ENCODE measurements at regions not wholly inside any gene's neighbourhood (a gene's known extent, or its start where the extent isn't known, plus 50 kb on each side); places are given as distances from the start of the nearest gene placed in this dataset.
A peak's percentile ranks its signal among the peaks of the same experiment; 100 is the strongest.

GRCh38 chr4:97498875-97499274 is 644.4 kb downstream of the STPG2 start:
- TF ChIP-seq CTCF (IDR thresholded peaks at IDR 0.05; ENCODE audit: insufficient read depth, low read depth, low read length, missing control alignments) = no peak
- no peak overlapping the region for H3K4me3 ChIP-seq (ENCODE audit: low read length)
- peak; percentile 99 for DNase-seq (ENCODE audit: low read depth)

- DNase-seq (ENCODE audit: low read depth) = no peak
- no peak overlapping the region for H3K4me3 ChIP-seq (ENCODE audit: low read length)
- TF ChIP-seq CTCF (IDR thresholded peaks at IDR 0.05; ENCODE audit: insufficient read depth, low read depth, low read length, missing control alignments) = no peak
Observed at GRCh38 chr4:97500423-97500822, 642.9 kb downstream of the STPG2 start.

- DNase-seq (ENCODE audit: low read depth) = no peak
- no peak overlapping the region for H3K4me3 ChIP-seq (ENCODE audit: low read length)
- no peak for TF ChIP-seq CTCF (IDR thresholded peaks at IDR 0.05; ENCODE audit: insufficient read depth, low read depth, low read length, missing control alignments)
Observed at GRCh38 chr4:97504713-97505112, 638.6 kb downstream of the STPG2 start.

GRCh38 chr4:97507587-97508245 is 635.6 kb downstream of the STPG2 start:
- TF ChIP-seq CTCF (IDR thresholded peaks at IDR 0.05; ENCODE audit: insufficient read depth, low read depth, low read length, missing control alignments) = no peak
- no peak overlapping the region for H3K4me3 ChIP-seq (ENCODE audit: low read length)
- peak; percentile 59 for DNase-seq (ENCODE audit: low read depth)

Data from epithelial cell of esophagus (primary cell).